ENCODE measurements at regions not wholly inside any gene's neighbourhood (a gene's known extent, or its start where the extent isn't known, plus 50 kb on each side); places are given as distances from the start of the nearest gene placed in this dataset.

DNA sequence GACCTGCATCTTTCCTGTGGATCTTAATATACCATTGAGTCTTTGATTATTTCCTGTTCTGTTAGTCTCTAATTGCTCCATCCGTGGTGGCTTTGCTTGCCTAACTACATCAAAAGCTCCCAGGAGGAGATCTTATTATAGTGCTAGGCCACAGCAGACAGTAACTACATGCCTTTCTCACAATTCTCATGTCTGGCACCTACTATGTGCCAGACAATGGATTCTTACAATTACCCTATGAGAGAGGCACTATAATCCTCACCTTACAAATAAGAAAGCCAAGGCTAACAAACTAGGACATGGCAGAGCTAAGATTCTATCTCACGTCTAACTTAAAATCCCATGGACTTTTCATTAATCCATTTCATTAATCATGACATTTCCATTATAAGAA lies 70.3 kb upstream of the TARS1 start:
- TF ChIP-seq, protein P1, sequence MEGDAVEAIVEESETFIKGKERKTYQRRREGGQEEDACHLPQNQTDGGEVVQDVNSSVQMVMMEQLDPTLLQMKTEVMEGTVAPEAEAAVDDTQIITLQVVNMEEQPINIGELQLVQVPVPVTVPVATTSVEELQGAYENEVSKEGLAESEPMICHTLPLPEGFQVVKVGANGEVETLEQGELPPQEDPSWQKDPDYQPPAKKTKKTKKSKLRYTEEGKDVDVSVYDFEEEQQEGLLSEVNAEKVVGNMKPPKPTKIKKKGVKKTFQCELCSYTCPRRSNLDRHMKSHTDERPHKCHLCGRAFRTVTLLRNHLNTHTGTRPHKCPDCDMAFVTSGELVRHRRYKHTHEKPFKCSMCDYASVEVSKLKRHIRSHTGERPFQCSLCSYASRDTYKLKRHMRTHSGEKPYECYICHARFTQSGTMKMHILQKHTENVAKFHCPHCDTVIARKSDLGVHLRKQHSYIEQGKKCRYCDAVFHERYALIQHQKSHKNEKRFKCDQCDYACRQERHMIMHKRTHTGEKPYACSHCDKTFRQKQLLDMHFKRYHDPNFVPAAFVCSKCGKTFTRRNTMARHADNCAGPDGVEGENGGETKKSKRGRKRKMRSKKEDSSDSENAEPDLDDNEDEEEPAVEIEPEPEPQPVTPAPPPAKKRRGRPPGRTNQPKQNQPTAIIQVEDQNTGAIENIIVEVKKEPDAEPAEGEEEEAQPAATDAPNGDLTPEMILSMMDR (IDR thresholded peaks at IDR 0.05) = no peak
- no peak for TF ChIP-seq POLR2A (IDR thresholded peaks at IDR 0.05)

Measured in uterus (tissue), 2 donors.